HEK293 (cell line): ENCODE measurements at regions not wholly inside any gene's neighbourhood (a gene's known extent, or its start where the extent isn't known, plus 50 kb on each side); places are given as distances from the start of the nearest gene placed in this dataset.

Experiments
- PATZ1 ChIP-seq: fragments of 450-650 bp; formaldehyde crosslinking; IDR thresholded peaks from 2 replicates; pipeline ENCODE4 v1.5.1; 2016; ENCODE audit warnings: missing biosample characterization, missing genetic modification characterization
- ZBTB17 ChIP-seq: fragments of 450-650 bp; formaldehyde crosslinking; IDR thresholded peaks from 2 replicates; pipeline ENCODE4 v1.5.1; 2016; ENCODE audit warnings: missing biosample characterization, missing genetic modification characterization
- ZBTB44 ChIP-seq: fragments of 450-650 bp; IDR thresholded peaks from 2 replicates; pipeline ENCODE4 v1.5.1; 2018; ENCODE audit warnings: missing biosample characterization, mild to moderate bottlenecking, missing genetic modification characterization
- ZNF274 ChIP-seq, 2 experiments: fragments of 200-500 bp in 1 of 2; fragments of 450-650 bp in 1 of 2; sonication (Bioruptor generic) in 1 of 2; formaldehyde crosslinking in 1 of 2; IDR thresholded peaks; 2 replicates each; pipeline versions ENCODE4 v1.5.1 to v1.6.1; 2014 to 2016; ENCODE audit warnings: borderline replicate concordance in 1 of 2, inconsistent platforms in 1 of 2, low read length in 1 of 2, missing biosample characterization in 1 of 2, missing genetic modification characterization in 1 of 2
- ZNF560 ChIP-seq: fragments of 450-650 bp; formaldehyde crosslinking; IDR thresholded peaks from 2 replicates; pipeline ENCODE4 v1.5.1; 2017; ENCODE audit warnings: missing biosample characterization, missing genetic modification characterization, borderline replicate concordance
- ZNF843 ChIP-seq: fragments of 450-650 bp; formaldehyde crosslinking; IDR thresholded peaks from 2 replicates; pipeline ENCODE4 v1.5.1; 2016; ENCODE audit warnings: missing biosample characterization, missing genetic modification characterization
- TF ChIP-seq, protein P1 (sequence below): fragments of 450-650 bp; formaldehyde crosslinking; IDR thresholded peaks from 2 replicates; pipeline ENCODE4 v1.5.1; 2016; ENCODE audit warnings: missing biosample characterization, missing genetic modification characterization
- TF ChIP-seq, protein P2 (sequence below): fragments of 450-650 bp; formaldehyde crosslinking; IDR thresholded peaks from 2 replicates; pipeline ENCODE4 v1.5.1; 2016; ENCODE audit warnings: missing biosample characterization, missing genetic modification characterization
- TF ChIP-seq, protein P3 (sequence below): fragments of 450-650 bp; formaldehyde crosslinking; IDR thresholded peaks from 2 replicates; pipeline ENCODE4 v1.5.1; 2016; ENCODE audit warnings: missing biosample characterization, missing genetic modification characterization
- TF ChIP-seq, protein P4 (sequence below): fragments of 450-650 bp; formaldehyde crosslinking; IDR thresholded peaks from 2 replicates; pipeline ENCODE4 v1.5.1; 2016; ENCODE audit warnings: missing biosample characterization, missing genetic modification characterization

DNA sequence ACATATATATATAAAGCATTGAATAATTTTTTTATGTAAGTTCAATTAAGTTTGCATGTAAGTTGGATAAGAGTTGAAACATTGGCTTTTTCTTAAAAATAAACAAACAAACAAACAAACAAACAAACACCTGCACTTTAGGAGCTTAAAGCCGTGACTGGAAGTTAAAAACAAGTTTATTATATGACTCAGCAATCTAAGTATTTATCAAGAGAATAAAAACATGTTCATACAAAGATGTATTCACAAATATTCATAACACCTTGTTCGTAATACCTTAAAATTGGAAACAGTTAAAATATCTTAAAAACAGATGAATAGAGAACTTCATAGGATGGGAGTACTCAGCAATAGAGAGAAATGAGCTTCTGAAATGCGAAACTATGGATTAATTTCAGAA lies 61.5 kb upstream of the ANXA1 start:
- no peak for TF ChIP-seq ZNF560 (tag by site-specific recombination)
- TF ChIP-seq ZBTB44 (tag by site-specific recombination), result no peak
- TF ChIP-seq, protein P1, sequence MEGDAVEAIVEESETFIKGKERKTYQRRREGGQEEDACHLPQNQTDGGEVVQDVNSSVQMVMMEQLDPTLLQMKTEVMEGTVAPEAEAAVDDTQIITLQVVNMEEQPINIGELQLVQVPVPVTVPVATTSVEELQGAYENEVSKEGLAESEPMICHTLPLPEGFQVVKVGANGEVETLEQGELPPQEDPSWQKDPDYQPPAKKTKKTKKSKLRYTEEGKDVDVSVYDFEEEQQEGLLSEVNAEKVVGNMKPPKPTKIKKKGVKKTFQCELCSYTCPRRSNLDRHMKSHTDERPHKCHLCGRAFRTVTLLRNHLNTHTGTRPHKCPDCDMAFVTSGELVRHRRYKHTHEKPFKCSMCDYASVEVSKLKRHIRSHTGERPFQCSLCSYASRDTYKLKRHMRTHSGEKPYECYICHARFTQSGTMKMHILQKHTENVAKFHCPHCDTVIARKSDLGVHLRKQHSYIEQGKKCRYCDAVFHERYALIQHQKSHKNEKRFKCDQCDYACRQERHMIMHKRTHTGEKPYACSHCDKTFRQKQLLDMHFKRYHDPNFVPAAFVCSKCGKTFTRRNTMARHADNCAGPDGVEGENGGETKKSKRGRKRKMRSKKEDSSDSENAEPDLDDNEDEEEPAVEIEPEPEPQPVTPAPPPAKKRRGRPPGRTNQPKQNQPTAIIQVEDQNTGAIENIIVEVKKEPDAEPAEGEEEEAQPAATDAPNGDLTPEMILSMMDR (tag by site-specific recombination), result no peak
- TF ChIP-seq PATZ1 (tag by site-specific recombination), result no peak
- TF ChIP-seq ZBTB17 (tag by site-specific recombination), result no peak
- no peak for TF ChIP-seq ZNF843 (tag by site-specific recombination)
- TF ChIP-seq, protein P2, sequence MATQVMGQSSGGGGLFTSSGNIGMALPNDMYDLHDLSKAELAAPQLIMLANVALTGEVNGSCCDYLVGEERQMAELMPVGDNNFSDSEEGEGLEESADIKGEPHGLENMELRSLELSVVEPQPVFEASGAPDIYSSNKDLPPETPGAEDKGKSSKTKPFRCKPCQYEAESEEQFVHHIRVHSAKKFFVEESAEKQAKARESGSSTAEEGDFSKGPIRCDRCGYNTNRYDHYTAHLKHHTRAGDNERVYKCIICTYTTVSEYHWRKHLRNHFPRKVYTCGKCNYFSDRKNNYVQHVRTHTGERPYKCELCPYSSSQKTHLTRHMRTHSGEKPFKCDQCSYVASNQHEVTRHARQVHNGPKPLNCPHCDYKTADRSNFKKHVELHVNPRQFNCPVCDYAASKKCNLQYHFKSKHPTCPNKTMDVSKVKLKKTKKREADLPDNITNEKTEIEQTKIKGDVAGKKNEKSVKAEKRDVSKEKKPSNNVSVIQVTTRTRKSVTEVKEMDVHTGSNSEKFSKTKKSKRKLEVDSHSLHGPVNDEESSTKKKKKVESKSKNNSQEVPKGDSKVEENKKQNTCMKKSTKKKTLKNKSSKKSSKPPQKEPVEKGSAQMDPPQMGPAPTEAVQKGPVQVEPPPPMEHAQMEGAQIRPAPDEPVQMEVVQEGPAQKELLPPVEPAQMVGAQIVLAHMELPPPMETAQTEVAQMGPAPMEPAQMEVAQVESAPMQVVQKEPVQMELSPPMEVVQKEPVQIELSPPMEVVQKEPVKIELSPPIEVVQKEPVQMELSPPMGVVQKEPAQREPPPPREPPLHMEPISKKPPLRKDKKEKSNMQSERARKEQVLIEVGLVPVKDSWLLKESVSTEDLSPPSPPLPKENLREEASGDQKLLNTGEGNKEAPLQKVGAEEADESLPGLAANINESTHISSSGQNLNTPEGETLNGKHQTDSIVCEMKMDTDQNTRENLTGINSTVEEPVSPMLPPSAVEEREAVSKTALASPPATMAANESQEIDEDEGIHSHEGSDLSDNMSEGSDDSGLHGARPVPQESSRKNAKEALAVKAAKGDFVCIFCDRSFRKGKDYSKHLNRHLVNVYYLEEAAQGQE (tag by site-specific recombination), result no peak
- TF ChIP-seq, protein P3, sequence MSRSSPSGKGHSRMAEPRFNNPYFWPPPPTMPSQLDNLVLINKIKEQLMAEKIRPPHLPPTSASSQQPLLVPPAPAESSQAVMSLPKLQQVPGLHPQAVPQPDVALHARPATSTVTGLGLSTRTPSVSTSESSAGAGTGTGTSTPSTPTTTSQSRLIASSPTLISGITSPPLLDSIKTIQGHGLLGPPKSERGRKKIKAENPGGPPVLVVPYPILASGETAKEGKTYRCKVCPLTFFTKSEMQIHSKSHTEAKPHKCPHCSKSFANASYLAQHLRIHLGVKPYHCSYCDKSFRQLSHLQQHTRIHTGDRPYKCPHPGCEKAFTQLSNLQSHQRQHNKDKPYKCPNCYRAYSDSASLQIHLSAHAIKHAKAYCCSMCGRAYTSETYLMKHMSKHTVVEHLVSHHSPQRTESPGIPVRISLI (tag by site-specific recombination), result no peak
- TF ChIP-seq ZNF274 (IDR thresholded peaks at IDR 0.05; ENCODE audit: low read length), result no peak
- no peak for TF ChIP-seq ZNF274 (tag by site-specific recombination; IDR thresholded peaks at IDR 0.05; ENCODE audit: borderline replicate concordance)
- TF ChIP-seq, protein P4, sequence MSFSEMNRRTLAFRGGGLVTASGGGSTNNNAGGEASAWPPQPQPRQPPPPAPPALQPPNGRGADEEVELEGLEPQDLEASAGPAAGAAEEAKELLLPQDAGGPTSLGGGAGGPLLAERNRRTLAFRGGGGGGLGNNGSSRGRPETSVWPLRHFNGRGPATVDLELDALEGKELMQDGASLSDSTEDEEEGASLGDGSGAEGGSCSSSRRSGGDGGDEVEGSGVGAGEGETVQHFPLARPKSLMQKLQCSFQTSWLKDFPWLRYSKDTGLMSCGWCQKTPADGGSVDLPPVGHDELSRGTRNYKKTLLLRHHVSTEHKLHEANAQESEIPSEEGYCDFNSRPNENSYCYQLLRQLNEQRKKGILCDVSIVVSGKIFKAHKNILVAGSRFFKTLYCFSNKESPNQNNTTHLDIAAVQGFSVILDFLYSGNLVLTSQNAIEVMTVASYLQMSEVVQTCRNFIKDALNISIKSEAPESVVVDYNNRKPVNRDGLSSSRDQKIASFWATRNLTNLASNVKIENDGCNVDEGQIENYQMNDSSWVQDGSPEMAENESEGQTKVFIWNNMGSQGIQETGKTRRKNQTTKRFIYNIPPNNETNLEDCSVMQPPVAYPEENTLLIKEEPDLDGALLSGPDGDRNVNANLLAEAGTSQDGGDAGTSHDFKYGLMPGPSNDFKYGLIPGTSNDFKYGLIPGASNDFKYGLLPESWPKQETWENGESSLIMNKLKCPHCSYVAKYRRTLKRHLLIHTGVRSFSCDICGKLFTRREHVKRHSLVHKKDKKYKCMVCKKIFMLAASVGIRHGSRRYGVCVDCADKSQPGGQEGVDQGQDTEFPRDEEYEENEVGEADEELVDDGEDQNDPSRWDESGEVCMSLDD, result no peak
